DMS53 treated with DMSO at 0.1 percent for 48 hours (cell line): ENCODE measurements at regions not wholly inside any gene's neighbourhood (a gene's known extent, or its start where the extent isn't known, plus 50 kb on each side); places are given as distances from the start of the nearest gene placed in this dataset.
A peak's percentile ranks its signal among the peaks of the same experiment; 100 is the strongest.

ENCODE experiments used
- DNase-seq: peaks from one replicate; lab custom pipeline; 2025; ENCODE audit not compliant: unreplicated experiment; lab: John Stamatoyannopoulos, UW

- peak; percentile 82 for DNase-seq
Observed at GRCh38 chr2:118477111-118477862, 370.2 kb downstream of the EN1 start.

- DNase-seq = no peak
Observed at GRCh38 chr2:118475622-118476205, 371.7 kb downstream of the EN1 start.

- no peak for DNase-seq
Observed at GRCh38 chr2:118474541-118474920, 372.9 kb downstream of the EN1 start.

- peak; percentile 9 for DNase-seq
Observed at GRCh38 chr2:118473846-118474540, 373.5 kb downstream of the EN1 start.

- no peak for DNase-seq
Observed at GRCh38 chr2:118473241-118473640, 374.2 kb downstream of the EN1 start.

- DNase-seq = no peak
Observed at GRCh38 chr2:118470297-118470696, 377.2 kb downstream of the EN1 start.

- no peak for DNase-seq
Observed at GRCh38 chr2:118469103-118469502, 378.3 kb downstream of the EN1 start.

- no peak for DNase-seq
Observed at GRCh38 chr2:118464546-118465265, 376.4 kb downstream of the INSIG2 start.

- no peak for DNase-seq
Observed at GRCh38 chr2:118464046-118464445, 375.8 kb downstream of the INSIG2 start.

- DNase-seq = no peak
Observed at GRCh38 chr2:118460425-118460824, 372.2 kb downstream of the INSIG2 start.

- no peak for DNase-seq
Observed at GRCh38 chr2:118459426-118459825, 371.2 kb downstream of the INSIG2 start.

- DNase-seq = no peak
Observed at GRCh38 chr2:118457951-118458350, 369.7 kb downstream of the INSIG2 start.

- DNase-seq = no peak
Observed at GRCh38 chr2:118449401-118449800, 361.1 kb downstream of the INSIG2 start.

- peak; percentile 4 for DNase-seq
Observed at GRCh38 chr2:118443596-118443995, 355.3 kb downstream of the INSIG2 start.

GRCh38 chr2:118442996-118443553 is 354.8 kb downstream of the INSIG2 start:
- DNase-seq = peak; percentile 24

GRCh38 chr2:118442046-118442445 is 353.8 kb downstream of the INSIG2 start:
- no peak for DNase-seq

- DNase-seq = no peak
Observed at GRCh38 chr2:118440404-118441098, 352.3 kb downstream of the INSIG2 start.

- DNase-seq = no peak
Observed at GRCh38 chr2:118437501-118437900, 349.2 kb downstream of the INSIG2 start.

GRCh38 chr2:118431997-118432396 is 343.7 kb downstream of the INSIG2 start:
- DNase-seq = no peak

- DNase-seq = no peak
Observed at GRCh38 chr2:118431586-118431985, 343.3 kb downstream of the INSIG2 start.

GRCh38 chr2:118431165-118431517 is 342.9 kb downstream of the INSIG2 start:
- no peak for DNase-seq
